ENCODE measurements at regions not wholly inside any gene's neighbourhood (a gene's known extent, or its start where the extent isn't known, plus 50 kb on each side); places are given as distances from the start of the nearest gene placed in this dataset.

GRCh38 chr3:147956615-147957014 is 547.5 kb downstream of the ZIC1 start:
- TF ChIP-seq CTCF (IDR thresholded peaks at IDR 0.05; ENCODE audit: insufficient read depth, low read length, poor library complexity, severe bottlenecking) (no peak), EZH2phosphoT487 (conservative IDR thresholded peaks at IDR 0.05; ENCODE audit: low read length) (no peak)
